B cell (primary cell): ENCODE measurements at regions not wholly inside any gene's neighbourhood (a gene's known extent, or its start where the extent isn't known, plus 50 kb on each side); places are given as distances from the start of the nearest gene placed in this dataset.

ENCODE experiments used
- CTCF ChIP-seq: fragments of 200-600 bp; IDR thresholded peaks from one replicate; pipeline ENCODE4 v1.8.0; 2022; ENCODE audit warnings: antibody characterized with exemption, mild to moderate bottlenecking
- EZH2 ChIP-seq: IDR thresholded peaks from 2 replicates; pipeline ENCODE4 v1.6.1; 2012; ENCODE audit warnings: borderline replicate concordance, low read depth, mild to moderate bottlenecking, moderate library complexity, low read length; ENCODE audit not compliant: insufficient read depth, poor library complexity, severe bottlenecking

GRCh38 chr2:103009871-103010270 lies 248.0 kb downstream of the TMEM182 start:
- TF ChIP-seq CTCF (no peak), EZH2 (no peak)
